ENCODE measurements at regions not wholly inside any gene's neighbourhood (a gene's known extent, or its start where the extent isn't known, plus 50 kb on each side); places are given as distances from the start of the nearest gene placed in this dataset.
"Not testable (repeated sequence)": the region's sequence is repeated elsewhere in the genome, so short reads cannot be mapped to it uniquely, and the experiment has no call there.

DNA sequence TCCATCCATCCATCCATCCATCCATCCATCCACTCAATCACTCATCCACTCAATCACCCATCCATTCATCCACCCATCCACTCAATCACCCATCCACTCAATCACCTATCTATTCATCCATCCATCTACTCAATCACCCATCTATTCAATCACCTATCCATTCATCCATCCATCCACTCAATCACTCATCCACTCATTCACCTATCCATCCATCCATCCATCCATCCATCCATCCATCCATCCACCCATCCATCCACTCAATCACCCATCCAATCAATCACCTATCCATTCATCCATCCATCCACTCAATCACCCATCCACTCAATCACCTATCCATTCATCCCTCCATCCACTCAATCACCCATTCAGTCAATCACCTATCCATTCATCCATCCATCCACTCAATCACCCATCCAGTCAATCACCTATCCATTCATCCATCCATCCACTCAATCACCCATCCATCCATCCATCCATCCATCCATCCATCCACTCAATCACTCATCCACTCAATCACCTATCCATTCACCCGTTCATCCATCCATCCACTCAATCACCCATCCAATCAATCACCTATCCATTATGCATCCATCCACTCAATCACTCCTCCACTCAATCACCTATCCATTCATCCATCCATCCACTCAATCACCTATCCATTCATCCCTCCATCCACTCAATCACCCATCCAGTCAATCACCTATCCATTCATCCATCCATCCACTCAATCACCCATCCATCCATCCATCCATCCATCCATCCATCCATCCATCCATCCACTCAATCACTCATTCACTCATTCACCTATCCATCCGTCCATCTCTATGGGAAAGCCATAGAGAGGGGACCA is 114.7 kb upstream of the ZBTB40 start:
- not testable (repeated sequence) for DNase-seq

- no peak for DNase-seq
Measured at GRCh38 chr1:22338071-22338765, 113.4 kb upstream of the ZBTB40 start.

DNA sequence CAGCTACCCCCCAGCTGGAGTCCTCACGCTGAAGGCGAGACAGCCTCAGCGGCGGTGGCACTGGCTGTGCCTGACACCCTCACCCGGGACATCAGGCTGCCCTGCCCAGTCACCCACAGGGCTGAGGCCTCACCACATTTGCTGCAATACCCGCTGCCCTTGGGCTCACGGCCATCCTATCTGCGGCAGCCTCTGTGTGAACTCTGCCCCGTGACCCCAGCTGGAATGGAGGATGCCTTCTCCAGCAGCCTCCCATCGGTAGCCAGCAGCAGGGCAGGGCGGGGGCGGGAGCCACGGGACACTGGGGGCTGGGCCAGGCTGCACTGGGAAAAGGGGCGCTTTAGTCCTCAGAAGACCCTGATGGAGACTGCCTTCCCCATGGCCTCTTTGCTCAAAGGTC is 112.4 kb upstream of the ZBTB40 start:
- DNase-seq: no peak

GRCh38 chr1:22340066-22340465 is 111.6 kb upstream of the ZBTB40 start:
- no peak for DNase-seq

DNA sequence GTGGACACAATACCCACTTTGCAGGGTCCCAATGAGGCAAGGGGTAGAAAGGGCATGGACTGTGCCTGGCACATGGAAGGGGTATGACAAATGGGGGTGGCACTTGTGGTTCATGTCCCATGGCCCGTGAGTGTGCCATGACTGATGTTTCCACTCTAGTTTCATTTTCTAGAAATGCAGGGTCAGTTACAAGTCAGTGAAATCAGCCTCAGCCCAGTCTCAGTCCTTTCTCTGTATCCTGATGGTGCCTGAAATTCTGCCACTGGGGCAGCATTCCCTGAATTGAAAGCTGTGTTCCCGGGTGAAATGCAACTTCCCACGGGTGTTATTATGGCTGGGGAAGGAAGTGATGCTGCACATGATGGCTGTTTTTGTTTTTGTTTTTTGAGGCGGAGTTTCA is 110.8 kb upstream of the ZBTB40 start:
- DNase-seq: no peak

DNA sequence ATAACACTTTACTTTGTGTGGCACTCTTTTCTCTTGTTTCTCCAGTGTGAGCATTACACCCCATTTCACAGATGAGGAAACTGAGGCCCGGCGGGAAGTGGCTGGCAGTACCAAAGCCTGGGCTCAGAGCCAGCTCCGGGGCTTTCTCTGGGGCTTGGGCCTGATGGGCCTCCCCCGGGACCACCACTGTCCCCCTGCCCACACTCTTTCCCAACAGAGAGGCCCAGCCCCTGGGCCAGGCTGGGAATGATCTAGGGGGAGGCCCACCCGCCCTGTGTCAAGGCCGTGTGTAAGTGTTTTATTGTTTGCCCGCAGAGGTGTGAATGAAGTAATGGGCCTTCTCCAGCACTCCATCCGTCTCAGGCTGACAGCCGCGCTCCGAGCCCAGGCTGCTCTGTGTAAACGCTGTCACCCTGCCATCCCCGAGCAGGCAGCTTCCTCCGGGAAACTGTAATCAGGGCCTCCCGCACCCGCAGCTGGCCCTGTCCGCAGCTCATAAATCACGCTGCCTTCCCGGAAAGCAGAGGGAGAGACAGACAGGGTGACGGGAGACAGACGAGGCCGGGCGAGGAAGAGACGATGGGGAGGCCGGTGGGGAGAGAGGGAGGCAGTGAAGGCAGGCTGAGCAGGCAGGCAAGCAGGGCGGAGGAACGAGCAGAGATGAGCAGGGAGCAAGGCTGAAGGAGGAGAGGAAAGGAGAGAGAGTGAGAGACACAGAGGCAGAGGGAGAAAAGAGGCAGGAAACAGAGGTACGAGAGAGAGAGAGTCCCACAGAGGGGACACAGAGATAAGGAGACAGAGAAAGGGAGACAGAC is 109.7 kb upstream of the ZBTB40 start:
- DNase-seq: peak; percentile 61

DNA sequence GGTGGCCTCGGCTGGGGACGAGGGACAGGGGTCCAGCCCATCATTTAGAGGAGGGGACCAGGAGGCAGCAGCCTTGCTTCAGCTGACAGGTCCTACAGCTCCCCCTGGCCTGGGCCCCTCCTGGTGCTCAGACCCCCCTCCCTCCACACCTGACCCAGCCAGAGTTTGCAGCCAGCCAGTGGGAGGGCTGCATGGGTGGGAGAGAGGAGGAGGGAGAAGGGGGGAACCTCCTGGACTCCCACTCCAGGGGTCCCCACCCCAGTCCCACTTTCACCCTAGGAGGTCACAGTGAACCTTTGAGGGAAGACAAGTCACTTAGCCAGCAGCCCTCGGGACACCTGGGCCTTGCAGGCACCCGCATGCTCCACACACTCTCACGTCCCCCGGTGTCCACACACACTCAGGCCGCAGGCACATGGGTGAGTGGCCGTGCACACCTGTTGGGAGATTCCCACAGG is 108.9 kb upstream of the ZBTB40 start:
- DNase-seq: no peak

- no peak for DNase-seq
Measured at GRCh38 chr1:22343456-22344328, 108.0 kb upstream of the ZBTB40 start.

- DNase-seq: no peak
Measured at GRCh38 chr1:22344329-22344630, 107.4 kb upstream of the ZBTB40 start.

- no peak for DNase-seq
Measured at GRCh38 chr1:22344851-22345560, 106.6 kb upstream of the ZBTB40 start.

DNA sequence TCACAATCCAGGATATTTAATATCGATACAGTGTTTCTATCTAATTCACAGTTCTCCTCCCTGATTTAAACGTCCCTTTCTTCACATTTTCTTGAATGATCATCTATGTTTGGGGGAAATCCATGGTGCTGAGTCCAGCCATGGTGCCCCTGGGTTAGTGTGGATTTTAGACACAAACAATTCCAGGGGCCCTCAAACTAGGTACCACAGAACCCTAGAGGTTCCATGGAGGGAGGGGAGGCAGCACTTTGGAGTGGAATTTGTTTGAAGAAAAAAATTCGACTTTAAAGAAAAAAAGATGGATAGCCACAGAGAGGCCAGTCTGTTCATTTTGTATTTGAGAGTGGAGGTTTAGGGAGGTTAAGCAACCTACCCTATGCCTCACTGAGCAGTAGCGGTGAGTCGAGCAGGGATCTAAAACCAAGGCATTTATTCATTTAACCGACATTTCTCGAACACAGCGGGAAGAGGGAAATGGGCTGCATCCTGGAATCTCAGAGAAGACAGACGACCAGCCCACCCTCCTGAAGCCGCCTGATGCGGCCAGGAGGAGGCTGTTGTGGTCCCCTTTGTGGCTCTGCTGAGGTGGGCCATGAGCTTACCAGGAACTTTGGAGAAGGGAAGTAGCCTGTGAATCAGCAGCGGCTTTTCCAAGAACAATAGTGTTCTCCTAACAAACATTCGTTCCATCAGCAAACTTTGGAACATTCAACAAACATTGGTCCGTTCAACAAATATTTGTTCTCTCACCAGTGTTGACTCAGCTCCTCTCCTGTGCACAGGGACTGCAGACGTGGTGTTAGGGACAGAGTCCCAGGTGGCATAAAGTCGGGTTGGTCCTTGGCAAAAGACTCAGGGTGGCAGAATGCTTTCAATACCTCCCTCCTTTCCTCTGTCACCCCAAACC is 103.5 kb upstream of the ZBTB40 start:
- DNase-seq: no peak

- no peak for DNase-seq
Measured at GRCh38 chr1:22349362-22350043, 102.1 kb upstream of the ZBTB40 start.

- DNase-seq: no peak
Measured at GRCh38 chr1:22350171-22350923, 101.3 kb upstream of the ZBTB40 start.

DNA sequence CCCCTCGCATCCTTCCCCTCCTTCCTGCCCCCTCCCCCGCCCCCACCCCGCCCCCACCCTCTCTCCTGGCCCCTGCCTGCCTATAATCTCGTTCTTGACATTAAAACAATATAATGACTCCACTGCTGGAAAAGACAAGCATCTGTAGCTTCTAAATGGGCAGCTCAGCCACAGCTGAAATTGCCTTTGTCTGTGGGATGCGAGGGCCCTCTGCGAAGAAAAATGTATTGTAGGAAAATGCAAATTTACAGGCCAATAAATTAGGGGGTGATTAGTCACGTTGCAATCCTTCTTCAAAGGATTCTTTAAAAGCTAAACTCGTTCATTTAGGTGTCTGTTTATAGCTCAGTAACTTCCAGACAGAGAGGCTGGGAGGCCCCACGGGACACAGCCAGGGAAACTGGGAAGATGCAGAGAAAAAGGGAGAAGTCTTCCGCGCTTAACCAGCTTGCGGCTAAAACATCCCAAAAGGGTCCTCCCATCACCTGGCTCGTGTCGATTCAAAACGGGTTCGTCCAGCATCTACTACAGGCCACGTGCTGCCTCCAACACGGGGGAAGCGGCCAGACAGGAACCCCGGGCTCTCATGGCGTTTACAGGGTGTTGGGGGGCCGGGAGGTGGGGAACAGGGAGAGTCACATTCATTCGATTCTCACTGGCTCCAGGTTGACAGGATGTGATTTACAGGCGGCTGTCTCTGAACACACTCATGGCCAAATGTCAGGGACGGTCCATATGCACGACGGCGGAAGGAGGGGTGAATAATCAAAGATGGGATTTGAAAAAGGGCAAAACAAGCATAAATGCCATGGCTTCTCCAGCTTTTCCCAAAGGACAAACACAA is 100.5 kb upstream of the ZBTB40 start:
- DNase-seq: no peak

- DNase-seq: no peak
Measured at GRCh38 chr1:22351768-22352080, 99.9 kb upstream of the ZBTB40 start.

DNA sequence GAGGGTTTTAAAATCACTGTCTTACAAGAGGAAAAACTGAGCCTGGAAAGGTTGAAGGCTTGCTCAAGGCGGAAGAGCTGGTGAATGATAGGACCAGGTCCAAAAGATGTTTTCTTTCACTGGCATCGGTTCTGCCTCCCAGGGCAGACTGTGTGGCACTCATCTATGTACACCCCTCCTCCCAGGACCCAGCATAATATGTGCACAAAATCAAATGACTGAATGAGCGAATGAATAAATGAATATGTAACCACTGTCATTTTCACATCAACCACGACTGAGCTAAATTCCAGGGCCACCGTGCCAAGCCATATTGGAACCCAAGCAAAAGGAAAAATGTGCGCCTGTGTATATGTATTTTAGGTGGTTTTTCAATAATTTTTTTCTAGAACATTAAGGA is 99.3 kb upstream of the ZBTB40 start:
- DNase-seq: no peak

DNA sequence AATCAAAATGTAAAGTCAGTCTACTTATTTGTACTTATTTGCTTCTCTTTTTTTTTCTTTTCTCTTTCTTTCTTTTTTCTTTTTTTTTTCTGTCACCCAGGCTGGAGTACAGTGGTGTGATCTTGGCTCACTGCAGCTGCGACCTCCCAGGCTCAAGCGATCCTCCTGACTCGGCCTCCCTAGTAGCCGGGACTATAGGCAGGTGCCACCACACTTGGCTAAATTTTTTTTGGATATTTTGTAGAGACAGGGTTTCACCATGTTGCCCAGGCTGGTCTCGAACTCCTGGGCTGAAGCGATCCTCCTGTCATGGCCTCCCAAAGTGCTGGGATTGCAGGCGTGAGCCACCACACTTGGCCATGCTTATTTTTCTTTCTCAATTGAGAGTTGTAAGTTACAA is 98.8 kb upstream of the ZBTB40 start:
- DNase-seq: no peak

- no peak for DNase-seq
Measured at GRCh38 chr1:22359427-22359826, 92.2 kb upstream of the ZBTB40 start.
